Lung (tissue), 11 donors: ENCODE measurements at regions not wholly inside any gene's neighbourhood (a gene's known extent, or its start where the extent isn't known, plus 50 kb on each side); places are given as distances from the start of the nearest gene placed in this dataset.
"Not testable (repeated sequence)": the region's sequence is repeated elsewhere in the genome, so short reads cannot be mapped to it uniquely, and the experiment has no call there.

Experiments
- ATAC-seq: fragments of 200-7000 bp; cut with Tn5 transposase; one replicate; pipeline ENCODE4 v1.9.1; 2020; ENCODE audit warnings: moderate number of reproducible peaks; ENCODE audit not compliant: insufficient read depth, low FRiP score
- DNase-seq, 3 donors: peaks; one replicate each; pipeline ENCODE4 v3.0.0-alpha.2; 2013 to 2017
- H3K27ac ChIP-seq, 2 donors: one replicate each; pipeline ENCODE4 v1.5.1; 2013; ENCODE audit warnings: mild to moderate bottlenecking in 2 of 2, moderate library complexity in 2 of 2, control low read depth in 1 of 2, inconsistent platforms in 1 of 2, low read depth in 1 of 2, low read length in 1 of 2
- H3K27me3 ChIP-seq, 3 donors: one replicate each; pipeline ENCODE4 v1.5.1; 2013; ENCODE audit warnings: low read length in 2 of 3; ENCODE audit not compliant: control insufficient read depth in 3 of 3, insufficient read depth in 3 of 3
- H3K36me3 ChIP-seq, 4 donors: one replicate each; pipeline ENCODE4 v1.5.1; 2013; ENCODE audit warnings: low read length in 4 of 4, mild to moderate bottlenecking in 1 of 4, moderate library complexity in 1 of 4; ENCODE audit not compliant: control insufficient read depth in 4 of 4, insufficient read depth in 4 of 4
- H3K4me1 ChIP-seq, 5 donors: one replicate each; pipeline ENCODE4 v1.5.1; 2013; ENCODE audit warnings: low read length in 5 of 5, mild to moderate bottlenecking in 2 of 5, moderate library complexity in 1 of 5; ENCODE audit not compliant: control insufficient read depth in 5 of 5, insufficient read depth in 5 of 5
- H3K4me3 ChIP-seq: one replicate; pipeline ENCODE4 v1.5.1; 2013; ENCODE audit warnings: mild to moderate bottlenecking, control low read depth, moderate library complexity
- H3K9ac ChIP-seq, 2 donors: one replicate each; pipeline ENCODE4 v1.5.1; 2013; ENCODE audit warnings: low read length in 2 of 2, control low read depth in 1 of 2; ENCODE audit not compliant: insufficient read depth in 1 of 2
- H3K9me3 ChIP-seq, 4 donors: one replicate each; pipeline ENCODE4 v1.5.1; 2013; ENCODE audit warnings: low read length in 3 of 4, mild to moderate bottlenecking in 1 of 4, moderate library complexity in 1 of 4; ENCODE audit not compliant: control insufficient read depth in 4 of 4, insufficient read depth in 3 of 4
- WGBS, 2 donors: extraction: QIAGEN DNeasy Blood & Tissue Kit; methylation state at CpG; one replicate each; pipeline ENCODE4 v1.1.7; 2013; 5-methylcytosine and 5-hydroxymethylcytosine counted together
- TF ChIP-seq, protein P1 (sequence below): IDR thresholded peaks from 2 replicates; pipeline ENCODE4 v1.5.1; 2012; ENCODE audit warnings: mild to moderate bottlenecking; ENCODE audit errors: control extremely low read depth, extremely low read depth
- donor health status: control.
- donor health status: control.
- donor health status: Bipolar disorder and iron deficiency.
- donor health status: healthy.
- donor health status: DM: yes; HTN: yes; CAD: no.

DNA sequence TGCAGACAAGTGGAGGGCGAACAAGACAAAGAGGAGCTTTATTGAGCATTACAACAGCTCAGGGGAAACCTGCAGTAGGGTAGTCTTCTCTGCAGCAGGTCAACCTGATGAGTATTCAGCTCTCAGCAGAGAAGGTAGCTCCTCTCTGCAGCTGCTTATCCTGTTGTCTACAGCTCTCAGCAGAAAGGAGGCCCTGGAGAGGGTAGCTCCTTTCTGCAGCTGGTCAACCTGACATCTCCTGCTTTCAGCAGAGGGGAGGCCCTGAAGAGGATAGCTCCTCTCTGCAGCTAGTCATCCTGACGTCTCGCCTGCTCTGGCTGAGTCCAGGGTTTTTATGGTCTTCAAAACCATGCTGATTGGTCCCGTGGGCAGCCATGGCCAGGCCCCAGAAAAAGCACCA is 113.6 kb downstream of the CD24 start:
- H3K27me3 ChIP-seq, result peaks cover 0 to 2% (median 0%) of the 10 kb centered on the region in 3 donors
- peaks cover 0 to 7% (median 2%) of the 10 kb centered on the region in 4 donors for H3K9me3 ChIP-seq
- TF ChIP-seq, protein P1, sequence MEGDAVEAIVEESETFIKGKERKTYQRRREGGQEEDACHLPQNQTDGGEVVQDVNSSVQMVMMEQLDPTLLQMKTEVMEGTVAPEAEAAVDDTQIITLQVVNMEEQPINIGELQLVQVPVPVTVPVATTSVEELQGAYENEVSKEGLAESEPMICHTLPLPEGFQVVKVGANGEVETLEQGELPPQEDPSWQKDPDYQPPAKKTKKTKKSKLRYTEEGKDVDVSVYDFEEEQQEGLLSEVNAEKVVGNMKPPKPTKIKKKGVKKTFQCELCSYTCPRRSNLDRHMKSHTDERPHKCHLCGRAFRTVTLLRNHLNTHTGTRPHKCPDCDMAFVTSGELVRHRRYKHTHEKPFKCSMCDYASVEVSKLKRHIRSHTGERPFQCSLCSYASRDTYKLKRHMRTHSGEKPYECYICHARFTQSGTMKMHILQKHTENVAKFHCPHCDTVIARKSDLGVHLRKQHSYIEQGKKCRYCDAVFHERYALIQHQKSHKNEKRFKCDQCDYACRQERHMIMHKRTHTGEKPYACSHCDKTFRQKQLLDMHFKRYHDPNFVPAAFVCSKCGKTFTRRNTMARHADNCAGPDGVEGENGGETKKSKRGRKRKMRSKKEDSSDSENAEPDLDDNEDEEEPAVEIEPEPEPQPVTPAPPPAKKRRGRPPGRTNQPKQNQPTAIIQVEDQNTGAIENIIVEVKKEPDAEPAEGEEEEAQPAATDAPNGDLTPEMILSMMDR, result no peak
- H3K36me3 ChIP-seq, result no peaks in the 10 kb centered on the region
- H3K9ac ChIP-seq, result no peak overlapping the region
- no peak overlapping the region for H3K27ac ChIP-seq
- DNase-seq, result no peak
- H3K4me3 ChIP-seq, result no peak overlapping the region
- H3K4me1 ChIP-seq, result no peaks in the 10 kb centered on the region
- 89% methylated on average over 4 of the region's 4 CpGs for WGBS, 2 donors
- ATAC-seq, result no peak

- H3K4me1 ChIP-seq, result no peaks in the 10 kb centered on the region
- H3K36me3 ChIP-seq, result no peaks in the 10 kb centered on the region
- no peak overlapping the region for H3K27ac ChIP-seq
- WGBS, 2 donors, result 73 to 84% methylated on average over 3 of the region's 3 CpGs
- TF ChIP-seq, protein P1, result no peak
- H3K9ac ChIP-seq, result no peak overlapping the region
- H3K27me3 ChIP-seq, result peaks cover 0 to 2% (median 0%) of the 10 kb centered on the region in 3 donors
- DNase-seq (no peak), ATAC-seq (no peak)
- H3K9me3 ChIP-seq, result peaks cover 0 to 5% (median 2%) of the 10 kb centered on the region in 4 donors
- no peak overlapping the region for H3K4me3 ChIP-seq
Observed at GRCh38 chr6:106858653-106859092, 115.9 kb downstream of the CD24 start.

- Histone ChIP-seq H3K4me1 (no peaks in the 10 kb centered on the region), H3K27me3 (peaks cover 0 to 2% (median 0%) of the 10 kb centered on the region in 3 donors), H3K9me3 (peaks cover 0 to 5% (median 2%) of the 10 kb centered on the region in 4 donors), H3K9ac (no peak overlapping the region), H3K4me3 (no peak overlapping the region), H3K27ac (no peak overlapping the region), H3K36me3 (no peaks in the 10 kb centered on the region)
- WGBS, 2 donors, result 88% methylated on average over 9 of the region's 9 CpGs
- no peak for ATAC-seq
- no peak for DNase-seq
- TF ChIP-seq, protein P1, result no peak
Observed at GRCh38 chr6:106857771-106858652, 116.5 kb downstream of the CD24 start.

DNA sequence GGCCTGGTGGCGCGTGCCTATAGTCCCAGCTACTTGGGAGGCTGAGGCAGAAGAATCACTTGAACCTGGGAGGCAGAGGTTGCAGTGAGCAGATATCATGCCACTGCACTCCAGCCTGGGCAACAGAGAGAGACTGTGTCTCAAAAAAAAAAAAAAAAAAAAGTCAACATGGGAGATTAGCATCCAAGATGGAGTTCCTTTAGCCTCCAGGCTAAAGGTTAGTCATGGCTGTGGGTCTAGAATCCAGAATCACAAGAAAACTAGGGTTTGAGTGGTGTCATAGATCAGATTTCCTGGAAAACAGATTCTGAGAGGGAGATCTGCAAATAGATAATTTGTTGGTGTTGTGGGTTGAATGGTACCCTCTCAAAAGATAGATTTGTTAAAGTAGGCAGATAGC is 117.2 kb downstream of the CD24 start:
- H3K9ac ChIP-seq, H3K36me3 ChIP-seq, H3K4me3 ChIP-seq, H3K27ac ChIP-seq, H3K27me3 ChIP-seq, ATAC-seq, DNase-seq, H3K9me3 ChIP-seq, H3K4me1 ChIP-seq: not testable (repeated sequence)
- 100% methylated on average over 2 of the region's 2 CpGs for WGBS, 2 donors
